HEK293 (cell line): ENCODE measurements at regions not wholly inside any gene's neighbourhood (a gene's known extent, or its start where the extent isn't known, plus 50 kb on each side); places are given as distances from the start of the nearest gene placed in this dataset.

Experiments
- ATF2 ChIP-seq: fragments of 450-650 bp; formaldehyde crosslinking; IDR thresholded peaks from 2 replicates; pipeline ENCODE4 v1.5.1; 2016; ENCODE audit warnings: missing biosample characterization, missing genetic modification characterization, low read depth
- BCL11B ChIP-seq: fragments of 450-650 bp; formaldehyde crosslinking; IDR thresholded peaks from 2 replicates; pipeline ENCODE4 v1.5.1; 2016; ENCODE audit warnings: low read depth, missing biosample characterization, missing genetic modification characterization
- CTCF ChIP-seq: fragments of 450-650 bp; formaldehyde crosslinking; IDR thresholded peaks from 2 replicates; pipeline ENCODE4 v1.5.1; 2016; ENCODE audit warnings: missing biosample characterization, missing genetic modification characterization
- KLF9 ChIP-seq: fragments of 450-650 bp; formaldehyde crosslinking; IDR thresholded peaks from 2 replicates; pipeline ENCODE4 v1.5.1; 2016; ENCODE audit warnings: missing biosample characterization, missing genetic modification characterization, low read depth
- PBX3 ChIP-seq: sonication (generic); formaldehyde crosslinking; IDR thresholded peaks from 2 replicates; pipeline ENCODE4 v1.8.1; 2022; ENCODE audit warnings: mild to moderate bottlenecking, moderate library complexity, missing genetic modification reagents
- REST ChIP-seq: fragments of 450-650 bp; formaldehyde crosslinking; IDR thresholded peaks from 2 replicates; pipeline ENCODE4 v1.5.1; 2016; ENCODE audit warnings: missing biosample characterization, missing genetic modification characterization
- SP2 ChIP-seq: fragments of 450-650 bp; formaldehyde crosslinking; IDR thresholded peaks from 2 replicates; pipeline ENCODE4 v1.5.1; 2016; ENCODE audit warnings: missing biosample characterization, missing genetic modification characterization
- ZNF302 ChIP-seq: fragments of 450-650 bp; formaldehyde crosslinking; IDR thresholded peaks from 2 replicates; pipeline ENCODE4 v1.5.1; 2016; ENCODE audit warnings: missing biosample characterization, missing genetic modification characterization, low read depth
- ZNF335 ChIP-seq: fragments of 450-650 bp; formaldehyde crosslinking; conservative IDR thresholded peaks from 2 replicates; pipeline ENCODE4 v1.5.1; 2016; ENCODE audit warnings: missing biosample characterization, missing genetic modification characterization
- ZNF521 ChIP-seq: fragments of 450-650 bp; formaldehyde crosslinking; IDR thresholded peaks from 2 replicates; pipeline ENCODE4 v1.5.1; 2017; ENCODE audit warnings: missing biosample characterization, mild to moderate bottlenecking, missing genetic modification characterization

- TF ChIP-seq PBX3 (CRISPR knock-in tag) (no peak), SP2 (tag by site-specific recombination) (no peak), ZNF521 (tag by site-specific recombination) (no peak), KLF9 (tag by site-specific recombination) (no peak), ZNF335 (tag by site-specific recombination) (no peak), ZNF302 (no peak), ATF2 (tag by site-specific recombination) (no peak), CTCF (tag by site-specific recombination) (no peak), BCL11B (tag by site-specific recombination) (no peak), REST (no peak)
These were observed 234.3 kb upstream of the IGFBP3 start for GRCh38 chr7:46155367-46155766.
